HG02885 (cell line): ENCODE measurements at regions not wholly inside any gene's neighbourhood (a gene's known extent, or its start where the extent isn't known, plus 50 kb on each side); places are given as distances from the start of the nearest gene placed in this dataset.

Experiments used
- ATAC-seq: cut with Tn5 transposase; IDR thresholded peaks from one replicate; pipeline ENCODE4 v1.9.1; 2021; ENCODE audit warnings: mild to moderate bottlenecking; ENCODE audit not compliant: unreplicated experiment, poor library complexity

DNA sequence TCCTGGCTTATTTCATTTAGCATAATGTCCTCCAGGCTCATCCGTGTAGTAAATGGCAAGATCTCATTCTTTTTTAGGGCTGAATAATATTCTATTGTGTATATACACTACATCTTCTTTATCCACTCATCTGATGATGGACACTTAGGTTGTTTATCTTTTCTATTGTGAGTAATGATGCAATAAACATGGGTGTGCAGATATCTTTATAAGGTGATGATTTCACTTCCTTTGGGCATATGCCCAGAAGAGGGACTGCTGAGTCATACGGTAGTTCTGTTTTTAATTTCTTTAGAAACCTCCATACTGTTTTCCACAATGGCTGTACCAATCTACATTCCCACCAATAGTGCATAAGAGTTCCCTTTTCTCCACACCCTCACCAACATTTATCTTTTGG lies 317.6 kb upstream of the CNKSR2 start:
- no peak for ATAC-seq

DNA sequence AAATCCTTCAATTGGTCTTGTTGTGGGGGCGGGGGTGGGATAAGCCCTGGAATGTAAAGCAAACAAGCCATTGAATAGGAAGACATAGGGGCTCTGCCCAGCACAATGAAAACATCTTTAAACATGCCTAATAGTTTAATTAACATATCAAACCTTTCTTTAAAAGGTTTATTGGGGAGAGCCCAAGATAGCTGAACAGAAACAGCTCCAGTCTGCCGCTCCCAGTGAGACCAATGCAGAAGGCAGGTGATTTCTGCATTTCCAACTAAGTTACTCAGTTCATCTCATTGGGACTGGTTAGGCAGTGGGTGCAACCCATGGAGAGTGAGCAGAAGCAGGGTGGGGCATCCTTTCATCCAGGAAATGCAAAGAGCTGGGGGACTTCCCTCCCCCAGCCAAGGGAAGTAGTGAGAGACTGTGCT lies 327.2 kb upstream of the CNKSR2 start:
- no peak for ATAC-seq

GRCh38 chrX:21014326-21014725 lies 359.9 kb upstream of the CNKSR2 start:
- no peak for ATAC-seq

- ATAC-seq: no peak
These were observed 369.4 kb upstream of the CNKSR2 start for GRCh38 chrX:21004835-21005234.

DNA sequence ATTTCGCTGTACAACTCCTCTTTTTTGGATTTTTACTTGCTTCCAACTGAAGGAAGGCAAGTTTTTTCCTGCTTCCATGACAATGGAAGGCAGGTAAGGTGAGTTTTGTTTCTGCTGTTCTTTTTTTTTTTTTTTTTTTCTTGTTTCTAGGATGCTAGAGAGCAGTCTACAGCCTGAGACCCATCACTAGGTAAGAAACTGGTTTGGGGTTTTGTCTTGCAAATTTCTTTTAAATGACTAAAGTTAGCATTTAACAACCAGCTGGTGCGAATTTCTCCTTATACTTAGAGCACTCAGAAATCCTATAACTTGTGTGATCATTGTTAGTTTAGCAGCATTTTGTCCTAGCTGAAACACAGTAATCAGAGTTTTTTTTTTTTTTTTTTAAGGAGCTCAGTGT lies 378.4 kb upstream of the CNKSR2 start:
- no peak for ATAC-seq

- no peak for ATAC-seq
These were observed 384.9 kb upstream of the CNKSR2 start for GRCh38 chrX:20989361-20989760.

GRCh38 chrX:20988804-20989203 lies 385.4 kb upstream of the CNKSR2 start:
- ATAC-seq: no peak

GRCh38 chrX:20988118-20988517 lies 386.1 kb upstream of the CNKSR2 start:
- no peak for ATAC-seq

- no peak for ATAC-seq
These were observed 393.8 kb upstream of the CNKSR2 start for GRCh38 chrX:20980426-20980825.

DNA sequence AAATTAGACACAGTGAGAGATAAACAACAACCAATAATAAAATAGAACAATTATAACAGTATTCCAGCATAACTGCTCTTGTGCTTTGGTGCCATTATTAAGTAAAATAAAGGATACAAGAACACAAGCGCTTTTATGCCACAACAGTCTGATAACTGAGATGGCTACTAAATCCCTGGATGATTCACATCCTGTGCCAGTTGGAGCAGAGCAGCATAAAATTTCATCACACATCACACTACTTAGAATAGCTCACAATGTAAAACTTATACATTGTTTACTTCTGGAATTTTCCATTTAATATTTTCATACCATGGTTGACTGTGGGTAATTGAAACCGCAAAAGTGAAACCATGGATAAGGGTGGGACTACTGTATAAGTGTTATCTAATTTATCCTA lies 399.9 kb upstream of the CNKSR2 start:
- ATAC-seq: no peak

GRCh38 chrX:20973038-20973437 lies 401.2 kb upstream of the CNKSR2 start:
- ATAC-seq: no peak

GRCh38 chrX:20971250-20971649 lies 403.0 kb upstream of the CNKSR2 start:
- ATAC-seq: no peak

GRCh38 chrX:20969565-20969964 lies 404.7 kb upstream of the CNKSR2 start:
- ATAC-seq: no peak

DNA sequence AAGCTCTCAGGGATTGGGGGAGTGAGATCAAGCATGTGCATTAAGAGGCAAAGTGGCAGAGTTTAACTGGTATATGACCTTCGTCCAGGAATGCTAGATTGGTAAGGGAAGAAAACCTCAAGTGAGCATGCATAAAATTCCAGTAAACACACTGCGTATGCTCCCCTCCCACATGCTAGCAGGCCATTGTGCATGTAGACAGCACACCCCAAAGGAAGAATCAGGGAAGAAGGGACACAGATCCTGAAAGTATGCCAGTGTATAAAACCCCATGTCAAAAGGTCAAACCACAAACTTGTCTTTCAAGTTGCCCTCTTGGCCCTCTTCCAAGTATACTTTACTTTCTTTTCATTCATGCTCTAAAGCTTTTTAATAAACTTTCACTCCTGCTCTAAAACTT lies 405.2 kb upstream of the CNKSR2 start:
- no peak for ATAC-seq

GRCh38 chrX:20967725-20968124 lies 406.5 kb upstream of the CNKSR2 start:
- no peak for ATAC-seq

GRCh38 chrX:20965270-20966044 lies 408.8 kb upstream of the CNKSR2 start:
- ATAC-seq: no peak

DNA sequence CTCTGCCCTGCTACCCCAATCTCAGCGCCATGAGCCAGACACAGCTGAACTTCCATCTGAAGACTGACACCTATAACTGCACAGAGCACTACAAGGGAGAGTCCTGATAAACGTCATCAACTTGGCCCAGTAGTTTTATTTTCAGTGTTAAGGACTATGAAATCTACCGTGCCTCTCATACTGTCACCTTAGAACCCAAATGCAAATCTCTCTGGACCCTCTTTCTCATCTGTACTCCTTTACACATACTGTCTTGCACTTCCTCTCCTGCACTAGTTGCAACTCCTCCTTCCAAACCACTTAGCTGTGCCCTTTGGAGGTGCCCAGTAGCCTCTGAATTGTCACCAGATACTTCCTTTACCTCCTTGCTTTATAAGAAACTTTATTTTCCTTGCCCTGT lies 420.2 kb upstream of the CNKSR2 start:
- ATAC-seq: no peak

GRCh38 chrX:20952180-20952579 lies 422.0 kb upstream of the CNKSR2 start:
- no peak for ATAC-seq

DNA sequence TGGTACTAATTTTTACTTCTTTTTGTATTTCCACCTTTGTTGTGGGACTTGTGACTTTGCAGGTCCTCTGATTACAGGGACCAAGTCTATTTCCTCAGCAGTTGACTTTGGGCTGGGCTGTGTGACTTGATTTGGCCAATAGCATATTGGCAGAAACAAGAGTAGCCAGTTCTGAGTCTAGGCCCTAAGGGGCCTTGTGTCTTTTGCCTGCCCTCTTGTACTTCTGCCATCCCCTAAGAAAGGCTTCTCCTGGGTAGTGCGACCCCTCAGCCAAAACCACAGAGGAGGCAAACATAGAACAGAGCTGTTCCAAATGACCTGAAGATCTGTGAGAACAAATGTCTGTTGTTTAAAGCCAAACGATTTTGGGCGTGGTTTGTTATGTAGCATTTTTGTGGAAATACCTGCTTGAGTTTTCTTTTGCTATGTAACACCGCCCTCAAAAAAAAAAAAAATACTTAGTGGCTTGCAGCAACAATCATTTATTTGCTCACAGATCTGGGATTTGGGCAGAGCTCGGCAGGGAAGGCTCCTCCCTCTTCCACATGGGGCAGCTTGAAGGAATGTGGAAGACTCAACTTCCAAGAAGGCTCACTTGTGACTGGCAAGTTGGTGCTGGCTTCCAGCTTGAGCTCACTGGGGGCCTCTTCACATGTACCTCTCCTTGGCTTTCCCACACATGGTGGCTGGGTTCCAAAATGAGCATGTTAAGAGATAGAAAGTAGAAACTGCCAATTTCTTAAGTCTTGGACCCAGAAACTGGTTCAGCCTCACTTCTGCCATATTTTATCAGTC lies 423.0 kb upstream of the CNKSR2 start:
- no peak for ATAC-seq

GRCh38 chrX:20947411-20947912 lies 426.8 kb upstream of the CNKSR2 start:
- no peak for ATAC-seq

DNA sequence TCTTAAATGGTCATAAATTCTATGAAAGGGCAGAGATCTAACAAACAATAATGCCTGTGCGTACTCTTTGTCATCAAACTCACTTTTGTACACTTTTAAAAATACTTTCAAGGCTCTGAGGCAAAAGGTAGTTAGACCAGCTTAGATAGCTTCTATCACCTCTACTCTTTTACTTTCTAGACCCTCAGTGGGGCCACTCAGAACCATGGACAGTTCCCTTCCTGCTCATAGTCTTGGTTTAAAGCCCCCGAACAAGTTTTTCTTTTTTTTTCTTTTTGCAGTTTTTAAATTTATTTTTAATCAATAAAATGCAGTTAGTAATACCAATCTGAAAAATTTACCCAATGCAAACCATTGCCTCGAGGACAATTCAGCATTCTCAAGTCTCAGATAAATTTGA lies 460.5 kb upstream of the CNKSR2 start:
- no peak for ATAC-seq

DNA sequence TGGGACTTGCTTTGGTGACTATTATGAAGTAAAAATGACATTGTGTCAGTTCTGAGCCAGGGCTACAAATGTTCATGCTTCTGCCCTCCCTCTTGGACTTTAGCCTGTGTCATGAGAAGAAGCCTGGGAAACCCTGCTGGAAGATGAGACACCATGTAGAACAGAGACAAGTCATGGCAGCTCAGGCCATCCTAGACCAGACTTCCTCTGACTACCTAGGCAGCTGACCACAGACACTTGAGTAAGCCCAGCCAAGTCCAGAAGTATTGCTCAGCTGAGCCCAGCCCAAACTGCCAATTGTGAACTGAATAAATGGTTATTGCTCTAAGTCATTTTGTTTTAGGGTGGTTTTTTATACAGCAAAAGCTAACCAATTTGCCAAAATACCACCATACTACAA lies 467.6 kb upstream of the CNKSR2 start:
- no peak for ATAC-seq
